Ureter (tissue), 1 donor: ENCODE measurements at regions not wholly inside any gene's neighbourhood (a gene's known extent, or its start where the extent isn't known, plus 50 kb on each side); places are given as distances from the start of the nearest gene placed in this dataset.
A peak's percentile ranks its signal among the peaks of the same experiment; 100 is the strongest.

Experiments
- DNase-seq: peaks from one replicate; pipeline ENCODE4 v3.0.0-alpha.2; 2020; ENCODE audit warnings: low spot score
- donor health status: DM: yes; HTN: yes; CAD: no.

DNA sequence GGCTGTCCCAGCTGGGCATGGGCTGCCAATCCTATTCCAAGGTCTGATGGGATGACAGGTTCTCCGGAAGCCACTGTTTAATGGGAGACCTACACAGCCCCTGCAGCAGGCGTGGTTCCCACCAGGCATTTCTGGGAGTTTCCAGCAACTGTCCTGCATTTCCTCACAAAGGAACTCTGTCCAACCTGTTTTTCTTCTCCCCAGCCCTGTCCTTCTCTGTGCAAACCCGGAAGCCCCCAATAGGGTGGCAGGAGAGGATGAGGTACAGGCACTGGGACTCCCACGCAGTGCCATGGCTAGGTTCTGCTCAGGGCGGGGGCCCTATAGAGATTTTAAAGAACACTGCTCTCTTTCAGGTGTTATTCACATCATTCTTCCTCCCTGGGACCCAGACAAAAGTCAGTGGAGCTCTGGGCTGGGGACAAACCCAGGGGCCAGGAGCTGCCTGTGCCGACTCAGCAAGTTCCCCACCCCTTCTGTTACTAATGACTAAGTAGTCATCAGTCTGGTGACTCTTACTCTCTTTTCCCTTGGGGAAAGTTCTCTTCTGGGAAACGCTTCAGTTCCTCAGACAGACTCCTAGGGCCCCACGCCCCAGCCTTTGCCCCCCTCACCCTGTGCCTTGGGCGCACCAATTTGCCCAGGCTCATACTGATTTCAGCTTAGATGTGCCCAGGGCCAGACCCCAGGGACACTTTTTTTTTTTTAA lies 97.7 kb downstream of the CD47 start:
- DNase-seq, result no peak

DNA sequence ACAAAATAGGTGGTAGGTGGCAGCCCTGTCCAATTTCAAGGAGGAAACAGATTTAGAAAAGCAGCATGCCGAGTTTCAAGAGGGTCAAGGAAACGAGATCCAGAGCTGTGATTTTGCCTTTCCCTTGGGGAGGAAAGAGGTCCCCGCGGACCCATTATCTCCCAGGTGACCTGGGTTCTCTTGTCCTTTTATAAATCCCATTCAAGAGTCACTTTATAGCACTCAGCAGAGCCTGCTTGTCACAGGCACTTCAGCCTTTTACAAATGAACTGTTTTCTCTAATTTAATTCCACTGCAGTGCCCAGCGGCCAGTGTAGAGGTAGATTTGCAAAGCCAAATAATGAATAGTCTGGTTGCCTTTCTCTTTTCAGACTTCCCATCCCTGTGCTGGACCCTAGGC lies 99.9 kb downstream of the CD47 start:
- no peak for DNase-seq

DNA sequence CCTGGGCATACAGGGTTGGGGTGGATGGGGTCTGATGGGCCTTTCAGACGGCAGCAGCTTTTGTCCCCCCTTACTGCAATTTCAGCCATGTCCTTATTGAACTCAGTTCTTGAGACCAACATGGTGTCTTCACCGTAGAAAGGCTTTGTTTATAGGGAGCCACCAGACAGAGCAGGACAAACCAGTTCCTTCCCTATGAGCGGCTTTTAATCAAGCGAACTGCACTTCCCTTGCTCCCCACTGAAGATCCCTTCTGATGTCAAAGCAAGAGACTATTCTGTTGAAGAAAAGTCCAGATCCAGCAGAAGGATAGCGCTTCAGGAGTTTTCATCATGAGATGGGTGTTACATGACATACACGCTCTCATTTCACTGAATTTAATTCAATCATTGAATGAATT lies 100.4 kb downstream of the CD47 start:
- DNase-seq, result no peak

DNA sequence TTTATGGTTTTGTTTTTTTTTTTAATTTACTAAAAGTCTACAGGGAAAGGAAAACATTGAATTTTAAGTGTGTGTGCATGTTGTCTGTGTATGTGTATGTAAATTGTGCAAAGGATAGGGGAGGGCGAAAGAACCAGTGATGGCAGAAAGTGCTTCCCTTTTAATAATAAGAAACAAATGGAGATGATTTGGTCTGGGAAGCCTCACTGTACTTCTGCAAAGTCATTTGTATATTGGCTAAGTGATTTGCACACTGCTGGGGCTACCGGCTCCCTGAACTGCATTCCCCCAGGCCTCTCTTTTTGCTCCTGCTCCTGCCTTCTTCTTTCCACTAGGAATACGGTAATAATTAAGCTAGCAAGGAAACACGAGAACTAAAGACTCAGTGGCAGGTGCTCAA lies 101.2 kb downstream of the CD47 start:
- DNase-seq, result no peak

DNA sequence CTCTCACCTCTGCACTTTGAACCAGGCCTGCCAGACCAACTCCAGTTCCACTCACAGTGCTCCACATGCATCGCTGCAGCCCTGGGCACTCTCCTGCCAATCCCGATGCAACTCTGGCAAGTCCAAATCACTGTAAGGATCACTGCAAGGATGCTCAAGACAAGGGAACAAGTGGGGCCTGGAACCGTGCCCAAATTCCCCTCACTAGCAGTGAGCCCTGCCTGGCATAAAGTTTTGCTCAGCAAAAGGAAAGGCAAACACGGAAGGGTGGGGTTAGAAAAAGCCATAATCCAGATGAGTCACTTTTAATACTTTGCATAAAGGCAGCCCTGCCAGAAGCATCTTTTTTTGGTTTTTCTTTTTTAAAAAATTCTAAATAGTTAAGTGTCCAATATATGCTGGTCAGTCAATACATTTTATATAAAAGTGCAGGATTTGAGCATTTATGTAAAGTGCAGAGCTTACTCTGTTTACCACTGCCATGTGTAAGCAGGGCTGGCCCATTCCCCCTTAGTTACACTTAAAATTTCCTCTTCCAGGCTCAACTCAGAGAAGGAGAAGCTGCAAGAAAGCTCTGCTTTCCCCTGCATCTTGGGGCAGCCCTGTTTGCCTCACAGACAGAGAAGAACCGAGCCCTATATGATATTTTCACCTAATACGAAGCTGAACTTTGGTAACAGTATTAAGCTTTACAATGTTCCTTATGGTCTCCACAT lies 102.2 kb downstream of the CD47 start:
- no peak for DNase-seq

DNA sequence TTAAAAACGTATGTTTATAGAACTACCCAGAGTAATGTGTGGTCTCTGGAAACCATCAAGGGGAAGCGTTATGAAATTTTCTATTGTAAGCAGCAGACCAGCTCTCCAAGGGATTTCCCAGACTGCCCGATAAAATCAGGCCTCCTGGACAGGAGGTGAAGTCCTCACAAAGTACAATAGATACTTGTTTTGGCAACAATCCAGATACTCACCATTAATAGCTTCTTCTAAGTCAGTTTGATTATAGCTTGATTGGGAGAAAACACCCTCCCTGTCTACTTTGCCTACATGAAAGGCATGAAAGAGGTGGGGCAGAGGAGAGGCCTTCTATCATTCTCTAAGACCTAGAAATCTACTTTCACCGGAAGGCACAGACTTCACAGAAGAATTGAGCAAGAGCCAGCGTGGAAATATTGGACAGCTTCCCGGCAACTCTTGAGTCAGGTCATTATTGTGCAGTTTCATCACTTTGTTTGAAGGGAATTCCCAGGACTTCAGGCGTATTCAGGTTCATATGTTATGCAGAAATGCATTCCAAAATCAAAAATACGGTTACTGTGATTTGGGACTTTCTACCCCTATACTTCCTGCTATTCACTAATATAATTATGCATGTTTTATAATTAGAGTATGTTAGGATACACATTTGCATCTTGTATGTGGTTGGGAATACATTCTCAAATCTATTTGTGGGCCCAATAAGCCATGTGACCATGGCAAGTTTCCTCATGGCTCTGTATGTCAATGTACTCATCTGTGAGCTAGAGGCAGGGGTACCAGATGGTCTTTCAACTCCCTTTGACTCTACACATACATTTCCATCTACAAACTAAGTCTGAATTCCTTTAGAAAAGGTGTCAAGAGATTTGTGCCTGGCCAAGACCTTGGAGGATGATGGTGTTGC lies 103.5 kb downstream of the CD47 start:
- peak; percentile 87 for DNase-seq

DNA sequence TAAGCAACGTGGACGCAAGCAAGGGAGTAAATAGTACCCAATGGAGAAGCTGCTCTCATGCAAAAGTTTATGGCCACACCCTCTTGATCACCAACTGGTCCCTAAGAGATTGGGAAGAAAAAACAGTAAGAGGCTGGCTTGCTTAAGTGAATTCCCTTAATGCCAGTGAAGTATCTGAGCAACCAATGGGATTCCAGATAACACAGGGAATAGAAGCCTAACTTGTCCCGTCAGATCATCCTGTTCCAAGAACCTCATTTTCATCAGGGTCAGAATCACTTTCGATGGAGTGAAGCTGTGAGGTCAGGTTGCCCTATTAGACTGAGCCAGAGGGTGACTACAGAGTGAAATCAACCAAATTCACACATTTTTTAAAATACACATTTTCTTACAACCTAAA lies 104.3 kb downstream of the CD47 start:
- no peak for DNase-seq

DNA sequence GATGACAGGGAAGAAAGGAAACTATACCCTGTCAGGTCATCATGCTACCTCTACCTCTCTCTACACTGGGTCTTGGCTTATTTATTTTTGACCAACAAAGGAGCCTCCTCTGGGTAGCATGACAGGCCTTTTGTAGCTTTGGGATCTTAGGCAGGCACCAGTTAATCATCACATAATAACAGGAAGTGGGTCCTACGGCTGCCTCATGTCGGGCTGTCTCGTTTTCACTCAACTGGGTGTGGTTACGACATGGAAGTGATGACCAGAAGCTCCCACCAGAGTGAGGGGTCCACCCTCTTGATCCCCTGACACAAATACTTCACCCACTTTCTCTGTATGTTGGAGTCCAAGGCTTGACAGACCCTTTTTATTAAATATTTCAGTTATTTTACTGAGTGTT lies 105.3 kb downstream of the CD47 start:
- DNase-seq, result no peak

DNA sequence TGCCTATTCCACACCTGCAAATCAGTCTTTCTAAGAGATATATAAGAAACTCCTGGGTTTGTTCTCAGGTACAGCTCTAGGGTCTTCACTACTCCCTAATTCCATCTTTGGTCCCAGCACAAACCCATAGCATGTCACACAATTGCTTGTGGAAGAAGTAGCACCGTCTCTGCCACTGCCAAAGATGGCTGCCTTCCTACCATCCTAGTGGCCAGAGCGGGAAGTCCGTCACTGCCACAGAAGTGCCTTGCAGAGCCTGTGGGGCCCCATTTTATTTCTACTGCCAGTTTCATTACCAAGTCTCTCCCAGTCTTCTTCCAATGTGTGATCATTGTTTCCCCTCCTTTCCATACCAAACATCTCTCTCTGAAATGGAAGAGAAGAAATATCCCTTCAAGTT lies 107.6 kb downstream of the CD47 start:
- DNase-seq, result no peak

DNA sequence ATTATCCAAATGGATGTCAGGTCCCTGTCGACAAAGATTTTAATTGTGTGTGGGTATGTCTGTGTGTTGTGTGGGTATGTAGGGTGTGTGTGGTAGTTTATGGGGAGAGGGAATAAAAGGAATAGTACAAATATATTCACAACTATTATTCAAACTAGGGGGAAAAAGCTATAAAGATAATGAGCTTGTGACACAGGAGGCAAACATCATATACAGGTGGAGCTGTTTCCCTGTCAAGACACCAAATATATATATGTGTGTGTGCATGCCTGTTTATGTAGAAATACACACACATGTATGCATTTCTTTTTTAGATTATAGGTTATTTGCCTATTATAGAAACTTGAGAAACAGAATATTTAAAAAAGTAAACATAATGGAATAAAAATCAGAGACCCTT lies 108.7 kb downstream of the CD47 start:
- DNase-seq, result no peak

DNA sequence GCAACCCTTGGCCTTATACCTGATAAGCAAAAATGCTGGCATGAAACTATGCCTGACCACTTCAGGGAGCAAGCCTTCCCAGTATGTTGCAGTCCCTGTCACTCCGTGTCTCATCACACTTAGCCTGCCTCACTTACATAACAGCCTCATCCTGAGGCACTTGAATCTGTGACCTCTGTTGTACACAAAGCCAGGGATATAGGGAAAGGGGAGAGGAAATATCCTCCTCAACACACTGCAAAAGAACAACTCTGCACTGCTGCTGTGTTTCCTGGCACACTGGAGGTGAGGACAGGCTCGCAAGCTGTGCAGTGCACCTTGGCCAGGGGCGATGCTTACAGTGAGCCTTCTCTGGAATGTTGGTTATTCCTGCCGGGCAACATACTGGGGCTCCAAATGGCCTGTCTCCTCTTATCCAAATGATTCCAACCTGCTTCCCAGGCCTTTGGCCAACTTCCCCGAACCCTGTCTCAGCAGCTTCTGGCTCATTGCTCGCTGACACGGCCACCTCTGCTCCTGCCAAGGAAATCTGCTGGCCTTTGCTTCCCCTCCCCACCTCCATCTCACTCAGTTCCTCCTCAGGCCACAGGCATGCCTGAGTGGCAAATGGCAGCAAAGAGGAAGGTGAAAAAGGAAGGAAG lies 109.2 kb downstream of the CD47 start:
- no peak for DNase-seq

DNA sequence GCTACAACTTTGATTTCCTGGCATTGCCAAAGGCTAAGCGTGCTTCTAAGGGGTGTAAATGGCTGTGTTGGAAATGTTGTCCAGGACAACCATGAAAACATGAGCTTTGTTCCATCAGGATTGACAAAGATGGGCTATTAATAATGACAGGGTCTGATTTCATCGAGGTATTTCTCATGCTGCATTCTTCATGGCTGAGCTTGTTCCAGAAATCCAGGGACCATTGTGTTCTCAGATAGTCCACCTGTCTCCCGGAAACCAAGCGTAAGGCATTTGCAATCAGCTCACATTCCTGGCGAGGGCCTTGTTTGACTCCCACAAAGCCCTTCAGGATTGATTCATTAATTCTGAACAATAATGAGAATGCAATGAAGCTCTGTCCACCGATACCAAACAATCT lies 111.3 kb downstream of the CD47 start:
- DNase-seq, result no peak

DNA sequence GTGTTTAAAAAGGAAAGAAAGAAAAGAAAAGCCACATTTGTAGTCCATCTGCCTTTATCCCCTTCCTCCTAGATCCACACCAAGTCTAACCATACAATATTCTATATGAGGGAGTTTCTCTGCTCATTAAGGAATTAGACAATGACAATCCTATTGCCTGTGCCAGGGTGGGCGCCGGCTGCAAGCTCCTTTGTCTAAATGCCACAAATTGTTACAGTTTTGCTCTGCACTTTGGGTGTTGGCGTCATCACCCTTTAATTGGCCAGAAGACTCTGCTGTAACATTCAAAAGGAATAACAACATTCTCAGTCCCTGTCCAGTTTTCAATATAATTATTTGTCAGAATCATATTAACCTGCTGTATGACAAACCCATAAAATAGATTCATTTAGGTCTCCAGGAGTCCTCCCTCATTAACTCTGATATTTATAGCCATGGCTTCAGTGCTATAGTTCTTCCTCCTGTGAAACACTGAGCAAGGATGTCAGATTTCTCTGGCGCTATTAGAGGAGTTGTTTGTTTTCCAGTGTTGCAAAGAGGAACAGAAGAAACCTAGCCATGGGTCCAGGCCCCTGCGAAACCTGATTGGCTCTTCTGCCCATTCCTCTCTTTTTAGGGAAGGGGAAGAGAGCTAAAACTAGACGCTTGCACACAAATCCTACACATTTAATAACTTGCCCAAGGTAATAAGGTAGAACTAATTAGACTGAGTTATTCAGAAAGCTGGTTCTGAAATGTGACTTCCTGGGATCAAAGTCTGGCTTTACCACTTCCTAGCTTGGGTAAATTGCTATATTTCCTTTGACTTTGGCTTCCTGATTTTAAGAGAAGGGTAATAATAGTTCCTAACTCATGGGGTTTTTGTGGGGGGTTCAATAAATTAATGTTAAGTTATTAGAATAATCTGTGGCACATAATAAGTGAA lies 112.4 kb downstream of the CD47 start:
- no peak for DNase-seq

DNA sequence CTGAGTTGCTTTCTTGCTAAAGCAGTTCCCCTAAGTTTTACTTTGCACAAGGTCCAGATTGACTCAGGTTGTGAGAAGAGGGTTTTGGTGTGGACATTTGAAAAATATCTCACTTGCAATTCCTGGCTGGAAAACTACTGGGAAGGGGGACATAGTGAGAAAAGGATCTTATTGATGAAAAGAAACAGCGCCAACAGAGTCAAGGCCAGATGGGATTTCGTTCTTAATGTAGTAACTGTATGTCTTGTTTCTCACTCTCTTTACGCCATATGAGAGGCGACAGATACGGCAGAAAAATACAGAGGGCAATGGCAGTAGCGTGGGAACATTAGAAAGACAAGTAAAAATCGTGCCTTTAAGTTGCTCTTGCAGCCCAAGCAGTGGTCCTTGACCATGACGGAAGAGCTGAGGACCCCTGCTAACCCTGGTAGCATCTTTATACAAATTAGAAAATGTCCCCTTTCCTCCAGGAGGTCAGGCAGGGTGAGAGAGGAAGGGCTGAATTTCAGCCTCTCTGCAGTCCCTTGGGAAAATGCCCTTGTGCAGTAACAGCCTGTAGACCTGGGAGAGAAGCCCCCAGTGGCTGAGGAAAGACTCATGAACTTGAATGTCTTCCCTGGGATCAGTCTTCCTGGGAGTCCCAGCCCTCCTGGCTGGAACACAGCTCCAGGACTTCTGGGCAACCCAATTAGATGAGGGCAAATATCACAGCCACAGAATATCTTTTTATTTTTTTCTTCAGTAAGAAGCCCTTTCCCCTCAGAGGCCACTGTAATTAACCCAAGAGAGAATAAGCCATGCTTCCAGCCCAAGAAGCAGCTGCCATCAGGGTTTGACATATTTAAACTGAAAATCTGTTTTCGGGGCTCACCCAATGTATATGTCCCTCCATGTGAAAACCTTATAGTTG lies 113.4 kb downstream of the CD47 start:
- no peak for DNase-seq

DNA sequence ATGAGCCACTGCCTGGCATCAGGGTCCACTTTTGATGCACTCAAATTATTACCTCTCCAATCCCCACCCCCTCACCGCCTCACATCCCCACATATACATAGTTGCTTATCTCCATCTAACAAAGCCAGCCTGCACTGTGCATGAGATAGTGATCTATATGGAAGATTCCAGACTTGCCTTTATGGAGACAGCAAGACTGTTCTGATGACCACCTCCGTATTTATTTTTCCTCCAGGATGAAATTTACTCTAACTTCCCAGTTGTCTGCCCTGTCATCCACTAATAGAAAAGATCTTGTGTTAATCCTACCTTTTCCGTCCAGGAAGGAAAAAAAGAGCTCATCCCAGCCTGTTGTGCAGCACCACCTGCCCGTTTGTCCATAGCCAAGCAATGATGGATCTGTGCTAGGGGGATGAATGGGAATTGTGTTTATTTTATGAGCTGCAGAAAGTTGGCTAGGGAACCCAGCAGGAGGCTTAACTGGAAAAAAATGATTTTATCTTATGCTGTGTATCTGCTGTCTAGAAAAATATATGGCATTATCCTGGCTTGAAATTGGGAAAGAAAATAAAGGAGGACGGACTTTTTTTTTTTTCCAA lies 114.5 kb downstream of the CD47 start:
- DNase-seq, result no peak

DNA sequence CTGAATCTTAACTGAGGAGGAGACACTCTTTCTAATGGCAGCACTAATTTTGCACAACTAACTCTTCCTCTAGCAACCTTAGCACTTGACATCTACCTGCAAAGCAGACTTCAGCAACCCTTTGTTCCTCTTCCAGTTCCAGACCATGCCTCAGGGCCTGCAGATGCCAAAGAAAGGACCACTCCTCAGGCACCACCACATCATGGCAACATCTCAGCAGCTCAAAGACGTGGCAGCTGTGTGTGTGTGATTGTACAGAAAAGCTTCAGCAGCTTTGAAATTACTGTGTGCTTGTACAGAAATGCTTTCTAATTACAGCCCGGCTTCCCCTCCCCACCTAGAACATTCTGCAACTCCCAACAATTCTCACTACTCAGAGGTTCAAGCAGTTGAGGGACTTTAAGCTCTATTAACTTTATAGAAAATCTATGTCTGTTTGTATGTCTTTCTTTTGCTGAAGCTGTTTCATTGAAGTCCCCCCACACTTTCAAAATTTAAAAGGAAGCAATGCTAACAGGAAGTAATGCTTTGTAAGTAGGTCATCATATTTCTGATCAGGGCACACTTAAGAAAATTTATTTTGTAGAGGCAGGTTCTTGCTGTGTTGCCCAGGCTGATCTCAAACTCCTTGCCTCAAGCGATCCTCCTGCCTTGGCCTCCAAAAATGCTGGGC lies 115.2 kb downstream of the CD47 start:
- no peak for DNase-seq

DNA sequence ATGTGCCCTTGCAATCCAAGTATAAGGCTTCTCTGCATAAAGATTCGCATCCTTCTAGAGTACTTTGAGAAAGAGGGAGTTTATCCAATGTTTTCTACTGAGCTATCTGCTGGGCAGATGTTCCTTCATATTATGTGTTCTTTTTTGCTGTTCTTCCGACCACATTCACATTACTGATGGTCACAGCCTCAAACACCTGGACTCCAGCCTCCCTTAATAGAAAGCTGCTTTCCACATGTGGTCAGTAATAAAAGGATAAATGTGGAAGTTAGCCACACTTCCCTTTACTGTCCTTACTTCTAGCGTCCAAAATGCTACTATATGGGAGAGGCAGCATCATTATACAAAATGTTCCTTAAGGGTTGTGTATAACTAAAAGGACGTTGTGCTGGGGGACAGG lies 116.9 kb downstream of the CD47 start:
- DNase-seq, result no peak

DNA sequence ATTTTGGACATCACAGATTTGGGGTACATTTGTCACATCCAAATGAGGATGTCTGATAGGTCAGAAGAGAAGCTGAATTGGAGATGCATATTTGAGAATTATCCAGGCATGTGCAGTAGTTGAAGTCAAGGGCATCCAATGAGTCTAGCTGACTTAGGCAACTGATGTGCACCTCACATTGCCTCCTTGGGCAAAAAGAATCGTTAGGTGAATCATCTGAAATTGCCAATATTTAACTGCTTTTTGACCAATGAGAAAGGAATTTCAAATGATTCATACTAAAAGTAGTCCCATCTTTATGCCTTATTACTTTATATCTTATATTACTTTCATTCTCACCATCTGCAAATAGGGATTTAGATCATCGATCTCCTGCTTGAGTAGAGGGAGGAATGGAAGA lies 117.7 kb downstream of the CD47 start:
- no peak for DNase-seq

DNA sequence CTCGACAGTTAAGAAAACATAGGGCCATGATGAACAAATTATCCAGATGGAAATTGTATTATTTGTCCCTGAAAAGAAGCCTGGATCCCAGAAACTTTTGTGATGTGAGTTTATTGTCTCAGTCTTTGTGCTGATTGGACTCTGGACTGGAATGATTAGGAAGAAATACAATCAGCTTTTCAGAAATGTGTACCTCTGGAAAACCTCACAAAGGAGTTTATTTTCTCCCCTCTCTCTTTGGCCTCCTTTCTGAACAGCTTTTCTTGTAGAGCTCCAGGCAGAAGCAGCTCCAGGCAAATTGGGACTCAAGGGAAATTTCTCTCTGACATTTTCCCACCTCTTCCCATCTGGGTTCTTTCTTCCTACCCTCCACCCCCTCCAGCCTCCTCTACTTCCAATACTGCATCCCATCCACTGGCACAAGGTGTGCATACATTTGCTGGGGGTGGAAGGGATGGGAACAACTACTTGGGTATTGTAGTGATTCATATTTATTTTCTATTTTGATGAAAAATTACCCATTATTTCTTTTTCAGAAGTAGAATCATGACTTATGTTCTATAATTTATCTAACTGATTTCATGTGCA lies 119.7 kb downstream of the CD47 start:
- DNase-seq, result no peak
